GM20000 (cell line): ENCODE measurements at regions not wholly inside any gene's neighbourhood (a gene's known extent, or its start where the extent isn't known, plus 50 kb on each side); places are given as distances from the start of the nearest gene placed in this dataset.

ENCODE experiments used
- DNase-seq: peaks from one replicate; pipeline ENCODE4 v3.0.0; 2012; ENCODE audit warnings: low spot score
- CTCF ChIP-seq: IDR thresholded peaks from 2 replicates; pipeline ENCODE4 v1.5.1; 2012; ENCODE audit warnings: mild to moderate bottlenecking, control low read depth; ENCODE audit errors: extremely low read depth, missing control alignments

- no peak for DNase-seq
- TF ChIP-seq CTCF = no peak
Measured at GRCh38 chr1:116819081-116819480, 64.9 kb downstream of the CD2 start.

- TF ChIP-seq CTCF = no peak
- DNase-seq = no peak
Measured at GRCh38 chr1:116820369-116820768, 66.1 kb downstream of the CD2 start.

GRCh38 chr1:116821763-116822162 is 67.5 kb downstream of the CD2 start:
- DNase-seq = no peak
- no peak for TF ChIP-seq CTCF

GRCh38 chr1:116824631-116825206 is 70.5 kb downstream of the CD2 start:
- DNase-seq = no peak
- TF ChIP-seq CTCF = no peak

- DNase-seq = no peak
- no peak for TF ChIP-seq CTCF
Measured at GRCh38 chr1:116825207-116825719, 71.0 kb downstream of the CD2 start.

- DNase-seq = no peak
- TF ChIP-seq CTCF = no peak
Measured at GRCh38 chr1:116825720-116826438, 71.6 kb downstream of the CD2 start.

- DNase-seq = peak; percentile 73
Measured at GRCh38 chr1:116826818-116827606, 72.8 kb downstream of the CD2 start.

More at GRCh38 chr1:116826818-116827606, 72.8 kb downstream of the CD2 start:
- no peak for TF ChIP-seq CTCF
